A549 (cell line): ENCODE measurements at regions not wholly inside any gene's neighbourhood (a gene's known extent, or its start where the extent isn't known, plus 50 kb on each side); places are given as distances from the start of the nearest gene placed in this dataset.

Experiments used
- ATAC-seq, 2 experiments: fragments of 200-7000 bp in 1 of 2; fragments of >200 bp in 1 of 2; cut with Nextera tagmentation in 1 of 2; cut with Tn5 transposase in 1 of 2; 3 replicates each; pipeline versions ENCODE4 v1.8.0 to v1.9.1; 2018 to 2020; ENCODE audit warnings: mild to moderate bottlenecking in 1 of 2, moderate library complexity in 1 of 2
- CTCF ChIA-PET: fragments of 300-600 bp; sonication (Branson Sonifier 250); formaldehyde crosslinking; extraction: SDS; loops from one replicate; lab custom pipeline; 2021; ENCODE audit warnings: antibody characterized with exemption, inconsistent platforms; lab: Yijun Ruan, JAX
- POLR2A ChIA-PET: fragments of 350-600 bp; formaldehyde crosslinking; extraction: SDS; loops from one replicate; lab custom pipeline; 2021; ENCODE audit warnings: antibody characterized with exemption, inconsistent platforms; lab: Yijun Ruan, JAX
- DNase-seq, 2 experiments: peaks; one replicate each; pipeline versions ENCODE4 v3.0.0 to v3.0.0-alpha.2; 2011 to 2016; ENCODE audit warnings: low read depth in 1 of 2, low spot score in 1 of 2
- FAIRE-seq: peaks from 2 replicates; lab custom pipeline; 2011; peaks lifted over from hg19 to GRCh38; lab: Jason Lieb, UNC
- H3K27ac ChIP-seq, 2 experiments: fragments of >200 bp; sonication (Bioruptor Twin); formaldehyde crosslinking; 3 replicates each; pipeline ENCODE4 v1.5.1; 2016 to 2017
- H3K4me1 ChIP-seq: fragments of >200 bp; sonication (Bioruptor Twin); formaldehyde crosslinking; 3 replicates; pipeline ENCODE4 v1.6.1; 2016
- H3K4me2 ChIP-seq: fragments of >200 bp; sonication (Bioruptor Twin); formaldehyde crosslinking; 3 replicates; pipeline ENCODE4 v1.6.1; 2016
- H3K4me3 ChIP-seq: fragments of >200 bp; sonication (Bioruptor Twin); formaldehyde crosslinking; 3 replicates; pipeline ENCODE4 v1.5.1; 2016
- H3K9me3 ChIP-seq: fragments of >200 bp; sonication (Bioruptor Twin); formaldehyde crosslinking; 3 replicates; pipeline ENCODE4 v1.6.1; 2016
- ATOH8 ChIP-seq: fragments of 250-450 bp; sonication (Bioruptor Pico); IDR thresholded peaks from 2 replicates; pipeline ENCODE4 v1.5.0; 2020; ENCODE audit warnings: low read depth, mild to moderate bottlenecking, moderate library complexity
- BHLHE40 ChIP-seq: IDR thresholded peaks from 2 replicates; pipeline ENCODE4 v1.6.1; 2012; ENCODE audit warnings: low read depth, low read length, inconsistent platforms
- CEBPB ChIP-seq, 2 experiments: fragments of >200 bp in 1 of 2; sonication (Bioruptor Twin) in 1 of 2; formaldehyde crosslinking in 1 of 2; IDR thresholded peaks; 2 replicates each; pipeline ENCODE4 v1.6.1; 2012 to 2016
- CHD2 ChIP-seq: fragments of 150-350 bp; IDR thresholded peaks from 2 replicates; pipeline ENCODE4 v1.6.1; 2014; ENCODE audit warnings: low read length; ENCODE audit not compliant: partially characterized antibody
- EHF ChIP-seq: fragments of 250-450 bp; sonication (Bioruptor Pico); IDR thresholded peaks from 2 replicates; pipeline ENCODE4 v1.5.0; 2020; ENCODE audit warnings: mild to moderate bottlenecking
- ELK1 ChIP-seq: fragments of 150-350 bp; IDR thresholded peaks from 2 replicates; pipeline ENCODE4 v1.6.1; 2014; ENCODE audit warnings: low read depth, mild to moderate bottlenecking, low read length
- EP300 ChIP-seq, 2 experiments: fragments of >200 bp; sonication (Bioruptor Twin); formaldehyde crosslinking; IDR thresholded peaks; 2 replicates in 1 of 2; 3 replicates in 1 of 2; pipeline ENCODE4 v1.6.1; 2016 to 2017
- ESRRA ChIP-seq: fragments of 150-350 bp; IDR thresholded peaks from 2 replicates; pipeline ENCODE4 v1.6.1; 2014; ENCODE audit warnings: mild to moderate bottlenecking, low read length, borderline replicate concordance
- FOSB ChIP-seq: fragments of 250-450 bp; sonication (Bioruptor Pico); IDR thresholded peaks from 2 replicates; pipeline ENCODE4 v1.5.0; 2020; ENCODE audit warnings: mild to moderate bottlenecking, moderate library complexity
- GATA3 ChIP-seq: IDR thresholded peaks from 2 replicates; pipeline ENCODE4 v1.6.1; 2012; ENCODE audit warnings: borderline replicate concordance
- HOXB13 ChIP-seq: fragments of 250-450 bp; sonication (Bioruptor Pico); IDR thresholded peaks from 2 replicates; pipeline ENCODE4 v1.5.0; 2020; ENCODE audit warnings: low read depth, mild to moderate bottlenecking, moderate library complexity
- HOXB5 ChIP-seq: fragments of 250-450 bp; sonication (Bioruptor Pico); IDR thresholded peaks from 2 replicates; pipeline ENCODE4 v1.5.0; 2020; ENCODE audit warnings: mild to moderate bottlenecking, moderate library complexity
- JUN ChIP-seq, 2 experiments: fragments of >200 bp; sonication (Bioruptor Twin); formaldehyde crosslinking; IDR thresholded peaks; 2 replicates in 1 of 2; 3 replicates in 1 of 2; pipeline ENCODE4 v1.6.1; 2016 to 2017
- JUNB ChIP-seq: fragments of >200 bp; sonication (Bioruptor Twin); formaldehyde crosslinking; IDR thresholded peaks from 2 replicates; pipeline ENCODE4 v1.6.1; 2016
- MAFK ChIP-seq: fragments of 450-650 bp; IDR thresholded peaks from 2 replicates; pipeline ENCODE4 v1.6.1; 2014; ENCODE audit not compliant: partially characterized antibody
- MAX ChIP-seq: IDR thresholded peaks from 2 replicates; pipeline ENCODE4 v1.6.1; 2012
- MAZ ChIP-seq: fragments of 150-350 bp; IDR thresholded peaks from 2 replicates; pipeline ENCODE4 v1.6.1; 2014; ENCODE audit warnings: antibody characterized with exemption, low read depth, low read length, borderline replicate concordance
- MYC ChIP-seq: IDR thresholded peaks from 2 replicates; pipeline ENCODE4 v1.6.1; 2012; ENCODE audit warnings: mild to moderate bottlenecking, inconsistent platforms, low read length, improper control_type of control experiment, borderline replicate concordance
- NFE2L2 ChIP-seq: fragments of 150-350 bp; conservative IDR thresholded peaks from 2 replicates; pipeline ENCODE4 v1.6.1; 2014; ENCODE audit warnings: low read length
- PBX3 ChIP-seq: IDR thresholded peaks from 2 replicates; pipeline ENCODE4 v1.6.1; 2012
- PHF8 ChIP-seq: fragments of 200-600 bp; sonication (generic); IDR thresholded peaks from 2 replicates; pipeline ENCODE4 v1.6.1; 2016; ENCODE audit warnings: low read depth, mild to moderate bottlenecking, antibody characterized with exemption, moderate library complexity, borderline replicate concordance
- POLR2AphosphoS2 ChIP-seq: conservative IDR thresholded peaks from 2 replicates; pipeline ENCODE4 v1.6.1; 2012; ENCODE audit warnings: low read length, improper control_type of control experiment, inconsistent platforms
- RAD21 ChIP-seq, 2 experiments: fragments of >200 bp in 1 of 2; sonication (Bioruptor Twin) in 1 of 2; formaldehyde crosslinking in 1 of 2; IDR thresholded peaks in 1 of 2; conservative IDR thresholded peaks in 1 of 2; 2 replicates in 1 of 2; 3 replicates in 1 of 2; pipeline ENCODE4 v1.6.1; 2012 to 2018; ENCODE audit warnings: inconsistent platforms in 1 of 2
- RARB ChIP-seq: fragments of 250-450 bp; sonication (Bioruptor Pico); IDR thresholded peaks from 2 replicates; pipeline ENCODE4 v1.8.0; 2021; ENCODE audit warnings: mild to moderate bottlenecking, moderate library complexity
- RCOR1 ChIP-seq: fragments of 150-350 bp; IDR thresholded peaks from 2 replicates; pipeline ENCODE4 v1.6.1; 2014; ENCODE audit warnings: antibody characterized with exemption, low read length, low read depth
- REST ChIP-seq: fragments of 200-600 bp; sonication (generic); IDR thresholded peaks from 2 replicates; pipeline ENCODE4 v1.6.1; 2016; ENCODE audit warnings: antibody characterized with exemption, mild to moderate bottlenecking, moderate library complexity
- RNF2 ChIP-seq: fragments of 200-600 bp; sonication (generic); IDR thresholded peaks from 2 replicates; pipeline ENCODE4 v1.6.1; 2016; ENCODE audit warnings: low read depth, mild to moderate bottlenecking, antibody characterized with exemption, moderate library complexity, borderline replicate concordance
- SMC3 ChIP-seq: fragments of >200 bp; sonication (Bioruptor Twin); formaldehyde crosslinking; IDR thresholded peaks from 3 replicates; pipeline ENCODE4 v1.6.1; 2018; ENCODE audit warnings: inconsistent platforms
- SREBF2 ChIP-seq: fragments of 450-650 bp; IDR thresholded peaks from 2 replicates; pipeline ENCODE4 v1.6.1; 2014; ENCODE audit warnings: mild to moderate bottlenecking, moderate library complexity
- ZSCAN20 ChIP-seq: fragments of 250-450 bp; sonication (Bioruptor Pico); IDR thresholded peaks from 2 replicates; pipeline ENCODE4 v1.8.0; 2022; ENCODE audit warnings: mild to moderate bottlenecking, moderate library complexity
- WGBS: methylation state at CpG from one replicate; pipeline ENCODE4 v1.1.6; 2017; ENCODE audit errors: missing lambda C conversion rate; 5-methylcytosine and 5-hydroxymethylcytosine counted together

GRCh38 chr11:22479208-22479607 is 141.0 kb downstream of the SLC17A6 start:
- Histone ChIP-seq H3K4me3 (no peak overlapping the region), H3K4me1 (no peaks in the 10 kb centered on the region), H3K27ac (no peak overlapping the region), H3K9me3 (no peaks in the 10 kb centered on the region), H3K4me2 (no peak overlapping the region)
- WGBS: 0% methylated on average over 1 of the region's 1 CpG
- ChIA-PET CTCF (no interaction called here), POLR2A (no interaction called here)
- ATAC-seq (no peak), FAIRE-seq (no peak), DNase-seq (no peak)
- TF ChIP-seq MAX (no peak), ZSCAN20 (no peak), CEBPB (IDR thresholded peaks at IDR 0.05) (no peak), CHD2 (no peak), GATA3 (no peak), POLR2AphosphoS2 (no peak), MYC (no peak), HOXB5 (CRISPR knock-in tag) (no peak), BHLHE40 (no peak), ESRRA (no peak), EP300 (IDR thresholded peaks at IDR 0.05) (no peak), FOSB (CRISPR knock-in tag) (no peak)

- 0% methylated on average over 1 of the region's 1 CpG for WGBS
- Histone ChIP-seq H3K9me3 (no peaks in the 10 kb centered on the region), H3K4me1 (no peaks in the 10 kb centered on the region), H3K27ac (no peak overlapping the region), H3K4me2 (no peak overlapping the region), H3K4me3 (no peak overlapping the region)
- DNase-seq (no peak), ATAC-seq (no peak), FAIRE-seq (no peak)
- POLR2A ChIA-PET: no interaction called here
- TF ChIP-seq GATA3 (no peak), ATOH8 (CRISPR knock-in tag) (no peak), RCOR1 (no peak), JUNB (no peak), PHF8 (no peak), ZSCAN20 (no peak), EHF (CRISPR knock-in tag) (no peak), RNF2 (no peak), FOSB (CRISPR knock-in tag) (no peak), SREBF2 (no peak), PBX3 (no peak), RAD21 (conservative IDR thresholded peaks at IDR 0.05 in 1 of 2, IDR thresholded peaks at IDR 0.05 in 1 of 2) (no peak)
- CTCF ChIA-PET: no interaction called here
Observed at GRCh38 chr11:22478169-22478568, 140.0 kb downstream of the SLC17A6 start.

- no peak overlapping the region for H3K27ac ChIP-seq
- H3K4me1 ChIP-seq: no peaks in the 10 kb centered on the region
- no peaks in the 10 kb centered on the region for H3K9me3 ChIP-seq
- no peak for DNase-seq
- ChIA-PET POLR2A (no interaction called here), CTCF (no interaction called here)
- FAIRE-seq: no peak
- no peak for ATAC-seq
- no peak overlapping the region for H3K4me3 ChIP-seq
- no peak overlapping the region for H3K4me2 ChIP-seq
- TF ChIP-seq JUN (IDR thresholded peaks at IDR 0.05): no peak
- TF ChIP-seq NFE2L2: no peak
- no peak for TF ChIP-seq HOXB13 (CRISPR knock-in tag)
- TF ChIP-seq ATOH8 (CRISPR knock-in tag): no peak
- TF ChIP-seq ZSCAN20: no peak
- no peak for TF ChIP-seq REST
- no peak for TF ChIP-seq ELK1
- TF ChIP-seq MAFK: no peak
- TF ChIP-seq ESRRA: no peak
- no peak for TF ChIP-seq SMC3
- TF ChIP-seq RARB (CRISPR knock-in tag): no peak
- TF ChIP-seq MAZ: no peak
- TF ChIP-seq EP300 (IDR thresholded peaks at IDR 0.05): no peak
Observed at GRCh38 chr11:22477312-22477711, 139.1 kb downstream of the SLC17A6 start.
